ENCODE measurements at regions not wholly inside any gene's neighbourhood (a gene's known extent, or its start where the extent isn't known, plus 50 kb on each side); places are given as distances from the start of the nearest gene placed in this dataset.

DNA sequence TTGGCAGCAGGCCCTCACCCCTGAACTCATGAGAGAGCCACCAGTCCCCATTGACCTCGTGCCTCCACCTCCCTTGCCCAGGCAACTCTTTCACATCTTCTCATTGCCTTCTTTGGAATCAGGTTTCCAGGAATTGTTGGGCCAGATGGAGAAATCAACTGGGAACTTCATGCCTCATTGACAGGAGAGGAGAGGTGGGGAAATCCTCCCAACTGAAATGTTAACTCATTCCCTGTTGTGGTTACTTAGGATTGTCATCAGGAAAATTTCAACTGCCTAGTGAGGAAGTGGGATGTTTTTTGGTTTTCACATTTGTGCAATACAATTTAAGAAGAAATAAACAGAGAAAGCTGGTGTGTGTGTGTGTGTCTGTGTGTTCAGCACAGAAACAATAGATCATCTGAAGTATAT is 106.6 kb upstream of the INHBA start:
- intact Hi-C loops (cut with DNase I) = no loop called here
- H3K27me3 ChIP-seq = no peaks in the 10 kb centered on the region
- no peaks in the 10 kb centered on the region for H3K36me3 ChIP-seq
- no peaks in the 10 kb centered on the region for H3K4me1 ChIP-seq
- ATAC-seq (peak; percentile 57), DNase-seq (no peak)
- H3K9me3 ChIP-seq = no peaks in the 10 kb centered on the region
- H3K4me3 ChIP-seq = no peak overlapping the region
- H3K27ac ChIP-seq = no peak overlapping the region
- TF ChIP-seq CTCF (IDR thresholded peaks at IDR 0.05) = no peak

DNA sequence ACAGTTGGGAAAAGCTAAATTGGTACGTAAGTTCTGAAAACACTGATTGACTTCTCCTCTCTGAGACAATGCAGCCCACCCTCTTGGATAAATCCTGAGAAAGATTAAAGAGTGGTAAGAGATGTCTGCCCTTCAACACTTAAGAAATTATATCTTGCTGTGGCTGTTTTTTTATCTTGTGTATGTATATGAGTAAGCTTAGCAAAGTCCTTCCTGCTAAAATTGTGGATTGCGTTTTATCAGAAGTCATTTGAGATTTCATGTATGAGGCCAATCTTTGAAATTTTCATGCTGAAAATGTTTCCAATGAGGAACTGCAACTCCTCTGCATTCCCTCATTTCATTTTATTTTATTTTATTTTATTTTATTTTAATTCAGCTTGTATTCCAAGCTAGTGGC is 106.2 kb upstream of the INHBA start:
- no peaks in the 10 kb centered on the region for H3K9me3 ChIP-seq
- intact Hi-C loops (cut with DNase I) = no loop called here
- DNase-seq = no peak
- H3K4me1 ChIP-seq = no peaks in the 10 kb centered on the region
- TF ChIP-seq CTCF (IDR thresholded peaks at IDR 0.05) = no peak
- no peak for ATAC-seq
- H3K36me3 ChIP-seq = no peaks in the 10 kb centered on the region
- no peak overlapping the region for H3K4me3 ChIP-seq
- H3K27me3 ChIP-seq = no peaks in the 10 kb centered on the region
- no peak overlapping the region for H3K27ac ChIP-seq

DNA sequence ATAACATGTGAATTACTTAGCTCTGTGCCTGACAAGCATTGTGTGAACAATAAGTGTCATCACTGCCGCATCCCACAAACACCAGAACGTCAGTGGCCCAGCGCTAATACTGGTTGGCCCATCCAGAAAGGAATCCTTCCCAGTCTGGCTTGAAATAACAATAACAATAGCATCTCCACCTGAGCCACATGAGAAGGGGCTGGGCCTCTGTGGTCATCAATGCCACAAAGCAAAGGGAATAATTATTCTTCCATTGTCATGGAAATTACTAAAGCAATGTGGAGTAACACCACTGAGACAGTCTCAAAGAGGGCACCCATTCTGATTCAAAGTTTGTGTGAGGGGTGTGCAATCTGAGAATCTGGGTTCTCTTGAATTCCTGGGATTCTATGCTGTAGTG is 105.7 kb upstream of the INHBA start:
- DNase-seq = no peak
- no peaks in the 10 kb centered on the region for H3K27me3 ChIP-seq
- no peak overlapping the region for H3K27ac ChIP-seq
- no peak for ATAC-seq
- TF ChIP-seq CTCF (IDR thresholded peaks at IDR 0.05) = no peak
- H3K36me3 ChIP-seq = no peaks in the 10 kb centered on the region
- H3K4me3 ChIP-seq = no peak overlapping the region
- H3K4me1 ChIP-seq = no peaks in the 10 kb centered on the region
- intact Hi-C loops (cut with DNase I) = no loop called here
- H3K9me3 ChIP-seq = no peaks in the 10 kb centered on the region

DNA sequence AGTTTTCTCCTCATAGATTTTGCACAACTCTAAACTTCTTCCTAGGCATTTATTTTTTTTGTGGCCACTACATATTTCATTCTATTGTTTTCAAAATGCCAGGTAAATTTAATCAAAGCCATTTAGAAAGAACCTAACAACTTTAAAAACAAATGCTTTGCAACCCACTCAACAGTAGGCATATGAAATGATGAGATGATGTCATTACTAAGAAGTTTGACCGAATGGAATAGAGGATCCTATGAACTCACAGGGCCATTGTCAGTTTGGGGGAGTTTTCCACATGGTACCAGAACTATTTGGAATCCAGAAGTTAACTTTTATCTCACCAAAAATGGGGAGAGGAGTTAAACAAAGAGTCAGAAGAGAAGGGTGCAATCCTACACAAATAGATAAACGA is 100.7 kb upstream of the INHBA start:
- no peak for TF ChIP-seq CTCF (IDR thresholded peaks at IDR 0.05)
- H3K4me3 ChIP-seq = no peak overlapping the region
- ATAC-seq (no peak), DNase-seq (no peak)
- no peak overlapping the region for H3K27ac ChIP-seq
- no peaks in the 10 kb centered on the region for H3K27me3 ChIP-seq
- intact Hi-C loops (cut with DNase I) = no loop called here
- no peaks in the 10 kb centered on the region for H3K9me3 ChIP-seq
- H3K4me1 ChIP-seq = no peaks in the 10 kb centered on the region
- H3K36me3 ChIP-seq = no peaks in the 10 kb centered on the region

GRCh38 chr7:41796331-41796730 is 93.4 kb upstream of the INHBA start:
- intact Hi-C loops (cut with DNase I) = no loop called here
- H3K27me3 ChIP-seq = no peaks in the 10 kb centered on the region
- no peaks in the 10 kb centered on the region for H3K36me3 ChIP-seq
- no peaks in the 10 kb centered on the region for H3K4me1 ChIP-seq
- H3K9me3 ChIP-seq = no peaks in the 10 kb centered on the region
- no peak for TF ChIP-seq CTCF (IDR thresholded peaks at IDR 0.05)
- H3K27ac ChIP-seq = no peak overlapping the region
- no peak for ATAC-seq
- H3K4me3 ChIP-seq = no peak overlapping the region
- no peak for DNase-seq

DNA sequence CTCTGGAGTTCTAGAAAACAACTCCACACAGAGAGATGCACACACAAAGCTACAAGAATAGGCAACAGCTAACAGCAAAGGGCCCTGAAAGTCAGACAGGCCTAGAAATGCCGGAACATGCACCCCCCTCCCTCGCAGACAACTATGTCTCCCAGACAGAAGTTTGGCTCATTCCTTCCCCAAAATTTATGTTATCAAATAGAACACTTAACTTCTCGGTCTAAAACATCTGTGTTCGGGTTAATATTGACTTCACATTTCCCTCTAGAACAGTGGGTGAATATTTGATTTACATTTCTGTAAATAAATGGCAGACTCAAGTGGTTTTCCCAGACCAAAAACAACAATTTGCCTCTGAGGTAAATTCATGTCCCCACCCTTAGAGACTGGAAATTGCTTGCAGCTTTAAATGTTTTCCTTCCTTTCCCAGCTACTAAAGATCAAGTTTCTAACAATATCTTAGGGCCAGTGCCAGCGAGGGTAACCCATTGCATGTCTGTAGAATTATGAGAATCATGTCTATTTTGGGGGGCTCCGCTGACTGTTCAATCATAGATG is 92.5 kb upstream of the INHBA start:
- Histone ChIP-seq H3K4me1 (no peaks in the 10 kb centered on the region), H3K27ac (no peak overlapping the region)
- intact Hi-C loops (cut with DNase I) = no loop called here

More for the DNA sequence above, 92.5 kb upstream of the INHBA start:
- H3K4me3 ChIP-seq = no peak overlapping the region
- DNase-seq (no peak), ATAC-seq (no peak)
- no peaks in the 10 kb centered on the region for H3K36me3 ChIP-seq
- no peaks in the 10 kb centered on the region for H3K27me3 ChIP-seq
- no peak for TF ChIP-seq CTCF (IDR thresholded peaks at IDR 0.05)
- H3K9me3 ChIP-seq = no peaks in the 10 kb centered on the region

Measured in upper lobe of right lung (tissue), 1 donor.